IPS DF 4.7 (cell line): ENCODE measurements at regions not wholly inside any gene's neighbourhood (a gene's known extent, or its start where the extent isn't known, plus 50 kb on each side); places are given as distances from the start of the nearest gene placed in this dataset.

Experiments used
- DNase-seq: peaks from one replicate; pipeline ENCODE4 v3.0.0-alpha.2; 2013; ENCODE audit warnings: low spot score; ENCODE audit errors: extremely low read depth

GRCh38 chr19:31095100-31095804, 254.0 kb downstream of the TSHZ3 start:
- no peak for DNase-seq

GRCh38 chr19:31092274-31092673, 257.0 kb downstream of the TSHZ3 start:
- no peak for DNase-seq

- no peak for DNase-seq
Measured at GRCh38 chr19:31089681-31090080, 259.6 kb downstream of the TSHZ3 start.

GRCh38 chr19:31085125-31085524, 264.1 kb downstream of the TSHZ3 start:
- DNase-seq, result no peak

- no peak for DNase-seq
Measured at GRCh38 chr19:31083105-31083504, 266.1 kb downstream of the TSHZ3 start.

- DNase-seq, result no peak
Measured at GRCh38 chr19:31075146-31075655, 274.0 kb downstream of the TSHZ3 start.

GRCh38 chr19:31074199-31075125, 274.8 kb downstream of the TSHZ3 start:
- no peak for DNase-seq

GRCh38 chr19:31073485-31074198, 275.6 kb downstream of the TSHZ3 start:
- DNase-seq, result no peak

- no peak for DNase-seq
Measured at GRCh38 chr19:31072451-31072850, 276.8 kb downstream of the TSHZ3 start.

- no peak for DNase-seq
Measured at GRCh38 chr19:31071136-31071855, 277.9 kb downstream of the TSHZ3 start.

GRCh38 chr19:31070146-31071065, 278.8 kb downstream of the TSHZ3 start:
- no peak for DNase-seq

GRCh38 chr19:31068268-31068667, 281.0 kb downstream of the TSHZ3 start:
- DNase-seq, result no peak

- no peak for DNase-seq
Measured at GRCh38 chr19:31066385-31066784, 282.9 kb downstream of the TSHZ3 start.

- DNase-seq, result no peak
Measured at GRCh38 chr19:31064491-31064890, 284.7 kb downstream of the TSHZ3 start.

- DNase-seq, result no peak
Measured at GRCh38 chr19:31058676-31059340, 290.4 kb downstream of the TSHZ3 start.

GRCh38 chr19:31057476-31057875, 291.8 kb downstream of the TSHZ3 start:
- no peak for DNase-seq

- DNase-seq, result no peak
Measured at GRCh38 chr19:31055454-31055853, 293.8 kb downstream of the TSHZ3 start.

GRCh38 chr19:31054430-31054829, 294.8 kb downstream of the TSHZ3 start:
- peak; percentile 68 for DNase-seq

GRCh38 chr19:31049431-31049830, 299.8 kb downstream of the TSHZ3 start:
- no peak for DNase-seq
